Mucosa of rectum (tissue), 2 donors: ENCODE measurements at regions not wholly inside any gene's neighbourhood (a gene's known extent, or its start where the extent isn't known, plus 50 kb on each side); places are given as distances from the start of the nearest gene placed in this dataset.

Experiments
- H3K27ac ChIP-seq, 2 donors: one replicate each; pipeline ENCODE4 v1.7.0; 2013; ENCODE audit warnings: inconsistent platforms in 2 of 2, low read depth in 2 of 2, low read length in 2 of 2
- H3K27me3 ChIP-seq, 2 donors: one replicate each; pipeline ENCODE4 v1.7.0; 2013; ENCODE audit warnings: low read length in 2 of 2; ENCODE audit not compliant: control insufficient read depth in 2 of 2, insufficient read depth in 2 of 2
- H3K36me3 ChIP-seq, 2 donors: one replicate each; pipeline ENCODE4 v1.7.0; 2013; ENCODE audit warnings: low read length in 2 of 2; ENCODE audit not compliant: control insufficient read depth in 2 of 2, insufficient read depth in 2 of 2
- H3K4me1 ChIP-seq, 2 donors: one replicate each; pipeline ENCODE4 v1.7.0; 2013; ENCODE audit warnings: low read length in 2 of 2, mild to moderate bottlenecking in 1 of 2; ENCODE audit not compliant: control insufficient read depth in 2 of 2, insufficient read depth in 2 of 2
- H3K4me3 ChIP-seq, 2 donors: one replicate each; pipeline ENCODE4 v1.7.0; 2013; ENCODE audit warnings: low read length in 2 of 2
- H3K9ac ChIP-seq, 2 donors: one replicate each; pipeline ENCODE4 v1.7.0; 2013; ENCODE audit warnings: low read length in 2 of 2, low read depth in 1 of 2, mild to moderate bottlenecking in 1 of 2
- H3K9me3 ChIP-seq, 2 donors: one replicate each; pipeline ENCODE4 v1.7.0; 2013; ENCODE audit warnings: low read length in 2 of 2; ENCODE audit not compliant: control insufficient read depth in 2 of 2
- donor health status: healthy.
- donor health status: Normal muscosa, but diverticular disease.

- Histone ChIP-seq H3K36me3 (no peaks in the 10 kb centered on the region), H3K4me1 (peaks cover 4 to 5% of the 10 kb centered on the region in 2 donors), H3K27me3 (peaks cover 0 to 2% of the 10 kb centered on the region in 2 donors), H3K27ac (peak overlapping the region in 1 of 2 donors; percentile 2), H3K4me3 (no peak overlapping the region), H3K9ac (no peak overlapping the region), H3K9me3 (no peaks in the 10 kb centered on the region)
These were observed 55.3 kb upstream of the GPR37L1 start for GRCh38 chr1:202067188-202067974.

GRCh38 chr1:202068596-202068995, 54.1 kb upstream of the GPR37L1 start:
- no peak overlapping the region for H3K9ac ChIP-seq
- H3K36me3 ChIP-seq, result no peaks in the 10 kb centered on the region
- H3K9me3 ChIP-seq, result no peaks in the 10 kb centered on the region
- H3K4me3 ChIP-seq, result no peak overlapping the region
- H3K27ac ChIP-seq, result peak overlapping the region in 1 of 2 donors; percentile 7
- H3K4me1 ChIP-seq, result peaks cover 14 to 17% of the 10 kb centered on the region in 2 donors
- no peaks in the 10 kb centered on the region for H3K27me3 ChIP-seq

- Histone ChIP-seq H3K9ac (no peak overlapping the region), H3K27me3 (no peaks in the 10 kb centered on the region), H3K4me1 (peaks cover 16 to 20% of the 10 kb centered on the region in 2 donors), H3K36me3 (no peaks in the 10 kb centered on the region), H3K9me3 (no peaks in the 10 kb centered on the region), H3K27ac (peak overlapping the region in 1 of 2 donors; percentile 20), H3K4me3 (no peak overlapping the region)
These were observed 53.1 kb upstream of the GPR37L1 start for GRCh38 chr1:202069662-202070061.

- H3K36me3 ChIP-seq, result no peaks in the 10 kb centered on the region
- no peak overlapping the region for H3K4me3 ChIP-seq
- H3K4me1 ChIP-seq, result peaks cover 38 to 45% of the 10 kb centered on the region in 2 donors
- no peaks in the 10 kb centered on the region for H3K9me3 ChIP-seq
- peak overlapping the region; percentile 93 to 95 for H3K27ac ChIP-seq
- H3K9ac ChIP-seq, result peak overlapping the region in 1 of 2 donors; percentile 63
- no peaks in the 10 kb centered on the region for H3K27me3 ChIP-seq
These were observed 50.4 kb upstream of the GPR37L1 start for GRCh38 chr1:202072211-202072765.
